ENCODE measurements at regions not wholly inside any gene's neighbourhood (a gene's known extent, or its start where the extent isn't known, plus 50 kb on each side); places are given as distances from the start of the nearest gene placed in this dataset.

DNA sequence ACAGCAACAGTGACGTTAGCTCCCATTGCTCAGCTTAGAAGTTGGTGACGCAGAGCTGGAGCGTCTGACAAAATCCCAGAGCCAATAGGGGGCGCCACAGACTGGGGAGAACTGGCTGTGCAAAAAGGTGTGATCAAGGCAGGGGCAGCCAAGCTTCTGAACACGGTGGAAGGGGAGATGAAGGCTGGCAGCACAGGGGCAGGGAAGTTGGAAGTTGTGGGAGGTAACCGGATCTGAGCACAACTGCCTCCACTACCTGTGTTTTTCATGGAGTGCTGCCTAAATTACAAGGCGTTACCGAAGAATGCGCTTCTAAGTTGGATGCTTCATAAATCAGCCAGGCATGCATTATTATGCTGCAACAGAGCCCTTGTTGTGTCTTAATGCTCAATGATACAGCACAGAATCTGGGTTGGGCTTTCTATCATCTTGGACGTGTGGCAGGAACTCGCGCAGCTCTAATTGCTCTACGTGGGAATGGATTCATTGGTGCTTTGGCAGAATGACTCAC is 370.0 kb downstream of the SLC4A3 start:
- Histone ChIP-seq H4K20me1 (ENCODE audit: insufficient read depth, low read length) (no peaks in the 10 kb centered on the region), H3F3A (ENCODE audit: insufficient read depth, low read length) (no peaks in the 10 kb centered on the region), H3K4me1 (ENCODE audit: insufficient read depth, low read length, severe bottlenecking) (no peaks in the 10 kb centered on the region), H3K27me3 (ENCODE audit: insufficient read depth, low read length) (no peaks in the 10 kb centered on the region), H3K79me2 (ENCODE audit: insufficient read depth, low read length) (no peaks in the 10 kb centered on the region), H3K9me3 (ENCODE audit: low read length) (no peaks in the 10 kb centered on the region), H3K9me2 (ENCODE audit: low read depth, low read length) (no peaks in the 10 kb centered on the region), H3K4me2 (ENCODE audit: low read length) (no peak overlapping the region), H3K9ac (ENCODE audit: low read length) (no peak overlapping the region), H2AFZ (ENCODE audit: low read length) (no peak overlapping the region), H3K4me3 (ENCODE audit: low read depth, low read length, poor library complexity, severe bottlenecking) (no peak overlapping the region), H3K27ac (ENCODE audit: low read depth, low read length, poor library complexity, severe bottlenecking) (no peak overlapping the region), H3K36me3 (ENCODE audit: insufficient read depth, low read length) (no peaks in the 10 kb centered on the region)
- TF ChIP-seq CTCF (IDR thresholded peaks at IDR 0.05; ENCODE audit: low read length) (peak; percentile 56; the same call in 1 of the 2 replicates), EZH2 (IDR thresholded peaks at IDR 0.05; ENCODE audit: borderline replicate concordance, low read length) (no peak)

- H2AFZ ChIP-seq (ENCODE audit: low read length): no peak overlapping the region
- TF ChIP-seq CTCF (IDR thresholded peaks at IDR 0.05; ENCODE audit: low read length) (no peak), EZH2 (IDR thresholded peaks at IDR 0.05; ENCODE audit: borderline replicate concordance, low read length) (no peak)
- no peaks in the 10 kb centered on the region for H3K4me1 ChIP-seq (ENCODE audit: insufficient read depth, low read length, severe bottlenecking)
- H3K9ac ChIP-seq (ENCODE audit: low read length): no peak overlapping the region
- no peaks in the 10 kb centered on the region for H4K20me1 ChIP-seq (ENCODE audit: insufficient read depth, low read length)
- no peaks in the 10 kb centered on the region for H3K9me3 ChIP-seq (ENCODE audit: low read length)
- no peaks in the 10 kb centered on the region for H3K9me2 ChIP-seq (ENCODE audit: low read depth, low read length)
- no peak overlapping the region for H3K27ac ChIP-seq (ENCODE audit: low read depth, low read length, poor library complexity, severe bottlenecking)
- no peaks in the 10 kb centered on the region for H3F3A ChIP-seq (ENCODE audit: insufficient read depth, low read length)
- H3K4me2 ChIP-seq (ENCODE audit: low read length): no peak overlapping the region
- H3K4me3 ChIP-seq (ENCODE audit: low read depth, low read length, poor library complexity, severe bottlenecking): no peak overlapping the region
- no peaks in the 10 kb centered on the region for H3K36me3 ChIP-seq (ENCODE audit: insufficient read depth, low read length)
- H3K27me3 ChIP-seq (ENCODE audit: insufficient read depth, low read length): no peaks in the 10 kb centered on the region
- H3K79me2 ChIP-seq (ENCODE audit: insufficient read depth, low read length): no peaks in the 10 kb centered on the region
Observed at GRCh38 chr2:219998107-219998506, 370.7 kb downstream of the SLC4A3 start.

DNA sequence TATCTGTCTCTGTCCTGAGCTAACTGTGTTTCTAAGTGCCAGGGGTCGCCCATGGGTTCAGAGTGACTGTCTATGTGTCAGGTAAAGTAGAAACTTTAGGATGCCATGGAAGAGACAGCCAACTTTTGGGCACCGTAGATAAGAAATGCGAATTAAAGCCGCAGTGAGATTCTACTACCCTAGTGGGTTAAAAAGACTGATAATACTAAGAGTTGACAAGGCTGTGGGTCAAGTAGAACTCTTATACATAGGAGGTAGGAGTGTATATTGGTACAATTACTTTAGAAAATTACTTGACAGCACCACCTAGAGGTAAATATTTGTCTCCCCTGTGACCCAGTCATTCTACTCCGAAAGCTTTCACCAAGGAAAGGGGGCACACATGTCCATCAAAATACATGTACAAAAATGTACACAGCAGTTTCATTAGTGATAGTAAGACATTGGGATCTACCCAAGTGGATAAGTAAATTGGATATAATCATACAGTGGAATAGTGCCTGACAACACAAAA is 371.3 kb downstream of the SLC4A3 start:
- Histone ChIP-seq H3K27ac (ENCODE audit: low read depth, low read length, poor library complexity, severe bottlenecking) (no peak overlapping the region), H3K4me1 (ENCODE audit: insufficient read depth, low read length, severe bottlenecking) (no peaks in the 10 kb centered on the region), H3K9me3 (ENCODE audit: low read length) (no peaks in the 10 kb centered on the region), H3K4me2 (ENCODE audit: low read length) (no peak overlapping the region), H2AFZ (ENCODE audit: low read length) (no peak overlapping the region), H3K36me3 (ENCODE audit: insufficient read depth, low read length) (no peaks in the 10 kb centered on the region), H3K9me2 (ENCODE audit: low read depth, low read length) (no peaks in the 10 kb centered on the region), H4K20me1 (ENCODE audit: insufficient read depth, low read length) (no peaks in the 10 kb centered on the region), H3K9ac (ENCODE audit: low read length) (no peak overlapping the region), H3F3A (ENCODE audit: insufficient read depth, low read length) (no peaks in the 10 kb centered on the region), H3K27me3 (ENCODE audit: insufficient read depth, low read length) (no peaks in the 10 kb centered on the region), H3K79me2 (ENCODE audit: insufficient read depth, low read length) (no peaks in the 10 kb centered on the region), H3K4me3 (ENCODE audit: low read depth, low read length, poor library complexity, severe bottlenecking) (no peak overlapping the region)
- peak; percentile 48 for TF ChIP-seq CTCF (IDR thresholded peaks at IDR 0.05; ENCODE audit: low read length)
- TF ChIP-seq EZH2 (IDR thresholded peaks at IDR 0.05; ENCODE audit: borderline replicate concordance, low read length): no peak

Data from OCI-LY1 (cell line).